Breast epithelium (tissue), 3 donors: ENCODE measurements at regions not wholly inside any gene's neighbourhood (a gene's known extent, or its start where the extent isn't known, plus 50 kb on each side); places are given as distances from the start of the nearest gene placed in this dataset.

Experiments
- CTCF ChIP-seq, 3 donors: fragments of 450-650 bp; IDR thresholded peaks; one replicate each; pipeline ENCODE4 v1.5.1; 2016 to 2017; ENCODE audit warnings: antibody characterized with exemption in 3 of 3, mild to moderate bottlenecking in 3 of 3, moderate library complexity in 3 of 3
- POLR2A ChIP-seq: fragments of 450-650 bp; IDR thresholded peaks from one replicate; pipeline ENCODE4 v1.6.1; 2016; ENCODE audit warnings: antibody characterized with exemption, mild to moderate bottlenecking, moderate library complexity
- POLR2AphosphoS5 ChIP-seq, 3 donors: sonication (generic); formaldehyde crosslinking; IDR thresholded peaks; one replicate each; pipeline ENCODE4 v1.6.1; 2017; ENCODE audit warnings: antibody characterized with exemption in 3 of 3

GRCh38 chr11:38683484-38683883, 2085.4 kb upstream of the RAG2 start:
- TF ChIP-seq CTCF (IDR thresholded peaks at IDR 0.05) = no peak
- no peak for TF ChIP-seq POLR2AphosphoS5 (IDR thresholded peaks at IDR 0.05)
- no peak for TF ChIP-seq POLR2A
